ENCODE measurements at regions not wholly inside any gene's neighbourhood (a gene's known extent, or its start where the extent isn't known, plus 50 kb on each side); places are given as distances from the start of the nearest gene placed in this dataset.
A peak's percentile ranks its signal among the peaks of the same experiment; 100 is the strongest.

GRCh38 chr6:14396392-14396791, 278.8 kb downstream of the CD83 start:
- H3K36me3 ChIP-seq (ENCODE audit: insufficient read depth in 1 of 2, low read depth in 1 of 2): no peaks in the 10 kb centered on the region
- ATAC-seq: no peak
- 96 to 98% (median 96%) methylated on average over 4 of the region's 4 CpGs for WGBS, 3 donors

GRCh38 chr6:14396826-14397517, 279.4 kb downstream of the CD83 start:
- no peak overlapping the region for H3K4me3 ChIP-seq
- DNase-seq (peak; percentile 23 to 55), ATAC-seq (peak; percentile 64 to 77 (median 66))
- H3K9me3 ChIP-seq: no peaks in the 10 kb centered on the region
- peaks cover 12% of the 10 kb centered on the region for H3K4me1 ChIP-seq
- H3K27me3 ChIP-seq (ENCODE audit: insufficient read depth in 3 of 3, low read length in 2 of 3): no peaks in the 10 kb centered on the region
- no peak overlapping the region for H3K27ac ChIP-seq
- H3K36me3 ChIP-seq (ENCODE audit: insufficient read depth in 1 of 2, low read depth in 1 of 2): no peaks in the 10 kb centered on the region
- TF ChIP-seq CTCF (IDR thresholded peaks at IDR 0.05): peak; percentile 30
- 36 to 39% (median 39%) methylated on average over 12 of the region's 12 CpGs for WGBS, 3 donors
- intact Hi-C loops (cut with DNase I): no loop called here

More at GRCh38 chr6:14396392-14396791, 278.8 kb downstream of the CD83 start:
- TF ChIP-seq CTCF (IDR thresholded peaks at IDR 0.05): no peak
- intact Hi-C loops (cut with DNase I): no loop called here
- H3K4me1 ChIP-seq: peaks cover 9% of the 10 kb centered on the region
- no peaks in the 10 kb centered on the region for H3K27me3 ChIP-seq (ENCODE audit: insufficient read depth in 3 of 3, low read length in 2 of 3)
- no peak for DNase-seq
- no peak overlapping the region for H3K27ac ChIP-seq
- H3K9me3 ChIP-seq: no peaks in the 10 kb centered on the region
- no peak overlapping the region for H3K4me3 ChIP-seq

- H3K27me3 ChIP-seq (ENCODE audit: insufficient read depth in 3 of 3, low read length in 2 of 3): no peaks in the 10 kb centered on the region
- 72 to 74% (median 74%) methylated on average over 6 of the region's 6 CpGs for WGBS, 3 donors
- intact Hi-C loops (cut with DNase I): no loop called here
Observed at GRCh38 chr6:14397518-14397901, 279.9 kb downstream of the CD83 start.

GRCh38 chr6:14398953-14399352, 281.4 kb downstream of the CD83 start:
- peaks cover 12% of the 10 kb centered on the region for H3K4me1 ChIP-seq
- 28 to 44% (median 34%) methylated on average over 2 of the region's 2 CpGs for WGBS, 3 donors
- no peak overlapping the region for H3K4me3 ChIP-seq
- intact Hi-C loops (cut with DNase I): no loop called here
- H3K27ac ChIP-seq: no peak overlapping the region
- H3K36me3 ChIP-seq (ENCODE audit: insufficient read depth in 1 of 2, low read depth in 1 of 2): no peaks in the 10 kb centered on the region
- TF ChIP-seq CTCF (IDR thresholded peaks at IDR 0.05): no peak
- no peaks in the 10 kb centered on the region for H3K27me3 ChIP-seq (ENCODE audit: insufficient read depth in 3 of 3, low read length in 2 of 3)
- DNase-seq (no peak), ATAC-seq (peak in 3 of 4 donors; percentile 36 to 73 (median 69))
- H3K9me3 ChIP-seq: no peaks in the 10 kb centered on the region

More at GRCh38 chr6:14397518-14397901, 279.9 kb downstream of the CD83 start:
- Histone ChIP-seq H3K9me3 (no peaks in the 10 kb centered on the region), H3K27ac (no peak overlapping the region), H3K4me1 (peaks cover 12% of the 10 kb centered on the region), H3K36me3 (ENCODE audit: insufficient read depth in 1 of 2, low read depth in 1 of 2) (no peaks in the 10 kb centered on the region), H3K4me3 (no peak overlapping the region)
- no peak for ATAC-seq
- TF ChIP-seq CTCF (IDR thresholded peaks at IDR 0.05): no peak
- DNase-seq: no peak

- no peak overlapping the region for H3K27ac ChIP-seq
- 55 to 63% (median 61%) methylated on average over 5 of the region's 5 CpGs for WGBS, 3 donors
- no peaks in the 10 kb centered on the region for H3K9me3 ChIP-seq
- H3K4me1 ChIP-seq: peaks cover 12% of the 10 kb centered on the region
- ATAC-seq: no peak
- no peak for DNase-seq
- no peaks in the 10 kb centered on the region for H3K36me3 ChIP-seq (ENCODE audit: insufficient read depth in 1 of 2, low read depth in 1 of 2)
- no peak for TF ChIP-seq CTCF (IDR thresholded peaks at IDR 0.05)
- intact Hi-C loops (cut with DNase I): no loop called here
- H3K4me3 ChIP-seq: no peak overlapping the region
- H3K27me3 ChIP-seq (ENCODE audit: insufficient read depth in 3 of 3, low read length in 2 of 3): no peaks in the 10 kb centered on the region
Observed at GRCh38 chr6:14399635-14400034, 282.1 kb downstream of the CD83 start.
